OCI-LY3 (cell line): ENCODE measurements at regions not wholly inside any gene's neighbourhood (a gene's known extent, or its start where the extent isn't known, plus 50 kb on each side); places are given as distances from the start of the nearest gene placed in this dataset.

Experiments used
- H2AFZ ChIP-seq: fragments of 200-600, 300-600 bp; shearing (Covaris generic); 2 replicates; pipeline ENCODE4 v1.6.0; 2014; ENCODE audit warnings: antibody characterized with exemption, low read depth, low read length
- H3K27ac ChIP-seq: fragments of 200-600, 300-600 bp; sonication (generic); 2 replicates; pipeline ENCODE4 v1.5.1; 2014; ENCODE audit warnings: mild to moderate bottlenecking, low read length, moderate library complexity, mixed read lengths
- H3K27me3 ChIP-seq: fragments of 200-600, 300-600 bp; sonication (generic); 2 replicates; pipeline ENCODE4 v1.6.1; 2014; ENCODE audit warnings: low read depth, low read length, mixed read lengths
- H3K36me3 ChIP-seq: fragments of 200-600, 300-600 bp; sonication (generic); replicated peaks from 2 replicates; pipeline ENCODE3; 2014; ENCODE audit warnings: low read depth, low read length, mixed read lengths
- H3K4me1 ChIP-seq: fragments of 300-600, 200-600 bp; sonication (generic); 2 replicates; pipeline ENCODE4 v1.6.1; 2014; ENCODE audit warnings: low read length, mixed read lengths
- H3K4me2 ChIP-seq: fragments of 200-600, 300-600 bp; sonication (generic); 2 replicates; pipeline ENCODE4 v1.6.1; 2014; ENCODE audit warnings: low read length, mixed read lengths
- H3K4me3 ChIP-seq: fragments of 300-600, 200-600 bp; sonication (generic); 2 replicates; pipeline ENCODE4 v1.5.1; 2014; ENCODE audit warnings: antibody characterized with exemption, mild to moderate bottlenecking, low read length, moderate library complexity
- H3K79me2 ChIP-seq: fragments of 300-600, 200-600 bp; shearing (Covaris generic); 2 replicates; pipeline ENCODE4 v1.6.1; 2014; ENCODE audit warnings: mild to moderate bottlenecking, low read length, mixed read lengths
- H3K9ac ChIP-seq: fragments of 300-600, 200-600 bp; shearing (Covaris generic); 2 replicates; pipeline ENCODE4 v1.6.0; 2014; ENCODE audit warnings: mild to moderate bottlenecking, low read length, moderate library complexity
- H3K9me3 ChIP-seq: fragments of 200-600, 300-600 bp; shearing (Covaris generic); 2 replicates; pipeline ENCODE4 v1.6.1; 2014; ENCODE audit warnings: low read length, mixed read lengths; ENCODE audit not compliant: insufficient read depth
- H4K20me1 ChIP-seq: fragments of 200-600, 300-600 bp; sonication (generic); 2 replicates; pipeline ENCODE4 v1.6.1; 2016; ENCODE audit warnings: low read length, mixed read lengths; ENCODE audit not compliant: insufficient read depth
- CTCF ChIP-seq: fragments of 200-600, 300-600 bp; sonication (generic); IDR thresholded peaks from 2 replicates; pipeline ENCODE4 v1.5.1; 2014; ENCODE audit warnings: antibody characterized with exemption, low read length, low read depth
- EZH2phosphoT487 ChIP-seq: fragments of 200-600 bp; shearing (Covaris generic); IDR thresholded peaks from 2 replicates; pipeline ENCODE4 v1.6.1; 2018; ENCODE audit warnings: antibody characterized with exemption, mixed run types, low read depth

DNA sequence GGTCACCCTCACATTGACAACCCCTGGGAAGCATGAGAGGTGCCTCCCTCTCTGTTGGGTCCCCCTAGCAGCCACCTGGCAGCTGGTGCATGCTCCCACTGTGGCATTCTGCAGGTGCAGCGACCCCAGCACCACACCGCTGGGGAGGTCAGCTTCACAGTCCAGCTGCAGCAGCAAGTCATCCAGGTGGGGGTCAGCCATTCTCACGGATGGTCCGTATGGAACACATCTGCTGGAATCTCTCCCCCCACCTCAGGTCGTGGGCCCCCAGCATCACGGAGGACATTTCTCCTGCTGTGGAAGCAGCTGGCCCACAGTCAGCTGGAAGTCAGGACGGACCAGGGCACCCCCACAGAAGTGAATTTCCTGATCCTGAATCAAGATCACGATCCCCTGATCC is 201.3 kb downstream of the COG6 start:
- no peaks in the 10 kb centered on the region for H4K20me1 ChIP-seq
- no peaks in the 10 kb centered on the region for H3K79me2 ChIP-seq
- no peaks in the 10 kb centered on the region for H3K9me3 ChIP-seq
- TF ChIP-seq EZH2phosphoT487, result no peak
- TF ChIP-seq CTCF, result no peak
- H3K27ac ChIP-seq, result no peak overlapping the region
- H3K4me3 ChIP-seq, result no peak overlapping the region
- H3K27me3 ChIP-seq, result peaks cover 23% of the 10 kb centered on the region
- no peak overlapping the region for H2AFZ ChIP-seq
- H3K4me2 ChIP-seq, result no peak overlapping the region
- no peaks in the 10 kb centered on the region for H3K36me3 ChIP-seq
- H3K4me1 ChIP-seq, result no peaks in the 10 kb centered on the region
- no peak overlapping the region for H3K9ac ChIP-seq

DNA sequence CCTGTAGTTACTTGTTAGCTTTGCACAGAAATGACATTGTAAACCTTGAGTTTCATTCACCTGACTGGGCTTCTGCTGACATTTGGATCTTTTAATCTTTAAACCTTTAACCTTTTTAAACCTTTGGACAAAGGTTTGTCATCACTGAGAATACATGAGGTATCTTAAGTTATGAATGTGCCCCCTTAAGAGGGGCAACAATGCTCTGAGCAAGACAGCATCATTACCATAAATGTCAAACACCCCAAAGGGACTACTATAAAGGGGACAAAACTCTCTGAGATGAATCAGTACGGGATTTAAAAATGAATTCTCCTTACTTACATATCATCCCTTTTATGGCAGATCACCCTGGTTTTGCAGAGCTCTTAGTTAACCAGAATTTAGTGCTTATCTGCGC is 203.3 kb downstream of the COG6 start:
- H3K9ac ChIP-seq, result no peak overlapping the region
- H3K36me3 ChIP-seq, result no peaks in the 10 kb centered on the region
- no peaks in the 10 kb centered on the region for H3K9me3 ChIP-seq
- no peak for TF ChIP-seq CTCF
- TF ChIP-seq EZH2phosphoT487, result no peak
- no peaks in the 10 kb centered on the region for H4K20me1 ChIP-seq
- no peak overlapping the region for H3K4me3 ChIP-seq
- no peaks in the 10 kb centered on the region for H3K79me2 ChIP-seq
- H3K27ac ChIP-seq, result no peak overlapping the region
- peaks cover 36% of the 10 kb centered on the region for H3K27me3 ChIP-seq
- H2AFZ ChIP-seq, result no peak overlapping the region
- H3K4me2 ChIP-seq, result no peak overlapping the region
- H3K4me1 ChIP-seq, result no peaks in the 10 kb centered on the region

- H3K27ac ChIP-seq, result no peak overlapping the region
- peaks cover 39% of the 10 kb centered on the region for H3K27me3 ChIP-seq
- H3K4me3 ChIP-seq, result no peak overlapping the region
- no peak overlapping the region for H3K4me2 ChIP-seq
- no peaks in the 10 kb centered on the region for H4K20me1 ChIP-seq
- H3K9ac ChIP-seq, result no peak overlapping the region
- no peaks in the 10 kb centered on the region for H3K36me3 ChIP-seq
- H3K79me2 ChIP-seq, result no peaks in the 10 kb centered on the region
- no peaks in the 10 kb centered on the region for H3K4me1 ChIP-seq
- TF ChIP-seq CTCF (no peak), EZH2phosphoT487 (no peak)
- no peaks in the 10 kb centered on the region for H3K9me3 ChIP-seq
- H2AFZ ChIP-seq, result no peak overlapping the region
These were observed 204.4 kb downstream of the COG6 start for GRCh38 chr13:39859898-39860297.

DNA sequence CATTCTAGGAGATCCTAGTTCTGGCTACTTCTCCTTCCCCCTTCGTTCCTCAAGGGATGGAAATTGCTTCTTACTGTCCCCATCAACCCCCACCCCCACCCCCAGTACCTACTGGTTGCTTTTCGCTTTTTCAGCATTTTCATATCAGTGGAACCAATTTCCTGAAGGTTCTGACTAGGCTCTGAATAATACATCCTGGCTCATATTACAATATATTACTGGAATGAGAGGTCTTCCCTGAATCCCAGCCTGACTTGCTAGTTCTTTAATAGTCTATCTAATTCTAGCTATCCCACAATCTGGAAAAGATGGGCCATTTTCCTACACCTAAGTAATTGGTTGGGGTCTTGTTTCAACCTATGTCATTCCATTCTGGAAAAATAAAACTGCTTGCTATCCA is 207.4 kb downstream of the COG6 start:
- Histone ChIP-seq H3K4me1 (no peaks in the 10 kb centered on the region), H3K9ac (no peak overlapping the region), H2AFZ (no peak overlapping the region), H3K36me3 (no peaks in the 10 kb centered on the region), H3K27me3 (peaks cover 54% of the 10 kb centered on the region), H3K9me3 (no peaks in the 10 kb centered on the region), H3K79me2 (no peaks in the 10 kb centered on the region), H3K27ac (no peak overlapping the region), H3K4me3 (no peak overlapping the region), H4K20me1 (no peaks in the 10 kb centered on the region), H3K4me2 (no peak overlapping the region)
- no peak for TF ChIP-seq CTCF
- no peak for TF ChIP-seq EZH2phosphoT487
